Activated T-cell treated with anti-CD3 and anti-CD28 coated beads for 24 hours (primary cell): ENCODE measurements at regions not wholly inside any gene's neighbourhood (a gene's known extent, or its start where the extent isn't known, plus 50 kb on each side); places are given as distances from the start of the nearest gene placed in this dataset.
A peak's percentile ranks its signal among the peaks of the same experiment; 100 is the strongest.

Experiments
- DNase-seq: peaks from one replicate; pipeline ENCODE4 v3.0.0-alpha.2; 2020; ENCODE audit warnings: low read depth

DNA sequence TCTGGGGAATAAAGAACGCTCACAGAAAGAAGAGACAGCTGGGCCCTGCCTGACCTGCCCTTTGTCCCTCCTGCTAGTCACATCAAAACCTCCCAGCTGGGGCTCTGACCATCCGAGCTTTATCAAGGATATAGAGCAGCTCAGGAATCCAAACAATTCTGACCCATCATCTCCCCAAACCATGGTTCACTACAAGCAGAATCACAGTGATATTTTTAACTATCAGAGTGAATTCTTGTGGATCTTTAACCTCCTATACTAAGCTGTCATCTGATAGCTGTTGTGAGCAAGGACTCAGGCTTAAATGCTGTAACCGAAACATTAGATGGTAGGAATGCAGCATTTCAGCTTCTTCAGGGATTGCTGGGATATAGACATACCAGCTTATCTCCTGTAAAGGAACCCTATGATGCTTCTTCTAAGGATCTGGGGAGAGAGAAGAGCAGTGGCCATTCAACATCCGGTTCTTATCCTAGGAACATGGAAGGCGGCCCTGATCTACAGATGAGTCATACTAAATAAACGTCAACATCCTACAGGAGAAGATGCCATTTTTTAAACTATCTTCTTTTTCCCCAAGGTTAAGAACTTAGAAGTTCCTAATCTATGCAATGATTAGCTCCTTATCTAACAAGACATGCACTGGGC lies 84.7 kb upstream of the AKIP1 start:
- no peak for DNase-seq

DNA sequence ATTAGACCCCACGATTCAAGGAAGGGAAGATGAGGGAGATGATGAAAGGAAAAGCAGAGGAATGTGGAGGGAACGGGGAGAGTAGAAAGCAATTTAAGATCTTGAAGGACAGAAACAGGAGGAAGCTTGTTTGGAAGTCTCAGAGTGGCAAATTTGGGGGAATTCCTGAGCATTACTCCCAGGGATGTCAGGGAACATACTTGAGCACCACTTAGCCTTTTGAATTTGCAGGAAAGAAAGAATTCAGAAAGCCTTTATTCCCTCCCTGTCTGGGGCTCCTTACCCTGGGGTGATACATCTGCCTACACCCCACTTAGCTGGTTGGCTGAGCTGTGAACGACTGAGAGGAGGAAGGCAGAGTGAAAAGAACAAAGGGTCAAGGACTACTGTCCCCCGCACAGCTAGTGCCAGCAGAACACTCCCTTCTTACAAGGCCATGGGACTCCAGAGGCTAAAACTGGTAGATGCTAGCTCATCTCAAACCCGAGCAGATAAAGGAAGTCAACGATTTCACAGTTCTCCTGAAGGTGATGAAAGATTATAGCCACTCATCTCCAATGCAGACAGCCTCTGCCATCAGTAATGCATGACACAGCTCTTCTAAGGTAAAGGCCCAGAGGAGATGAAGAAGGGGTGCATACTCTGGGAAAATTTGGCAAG lies 84.0 kb upstream of the AKIP1 start:
- DNase-seq: no peak

DNA sequence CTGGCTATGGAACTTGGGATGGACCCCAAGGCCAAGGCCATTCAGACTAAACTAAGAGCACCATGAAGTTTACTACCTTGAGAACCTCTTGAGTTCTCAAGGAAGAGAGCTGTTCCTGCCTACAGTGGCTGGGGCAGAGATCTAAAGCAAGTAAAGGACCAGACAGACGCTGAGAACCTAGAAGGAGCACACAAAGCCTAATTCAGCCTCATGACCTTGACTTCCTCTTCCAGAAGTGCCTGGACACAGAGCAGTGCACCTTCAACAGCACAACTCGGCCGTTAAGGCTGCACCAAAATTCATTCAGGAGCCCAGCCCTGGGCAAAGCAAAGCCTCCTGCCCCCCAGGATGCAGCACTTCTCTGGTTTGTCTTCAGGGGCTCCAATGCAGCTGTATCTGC lies 82.9 kb upstream of the AKIP1 start:
- DNase-seq: no peak

- no peak for DNase-seq
Observed at GRCh38 chr11:8828580-8829361, 82.2 kb upstream of the AKIP1 start.

DNA sequence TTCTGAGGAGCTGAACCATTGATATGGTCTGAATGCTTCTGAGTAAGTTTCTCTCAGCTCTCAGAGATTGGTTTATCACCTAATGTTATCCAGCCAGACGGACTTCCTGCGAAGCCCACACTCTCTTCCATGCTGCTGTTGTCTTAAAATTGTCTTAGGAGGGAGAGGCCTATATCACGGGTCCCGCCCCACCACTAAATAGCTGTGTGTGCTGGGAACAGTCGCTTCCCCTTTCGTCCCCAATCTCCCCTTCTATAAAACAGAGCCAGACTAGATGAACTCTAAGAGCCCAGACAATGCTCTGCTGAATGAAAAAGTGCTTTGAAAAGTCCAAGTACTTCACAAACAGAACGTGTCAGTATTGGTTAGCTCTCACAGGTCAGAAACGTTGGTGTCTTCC lies 81.4 kb upstream of the AKIP1 start:
- no peak for DNase-seq

DNA sequence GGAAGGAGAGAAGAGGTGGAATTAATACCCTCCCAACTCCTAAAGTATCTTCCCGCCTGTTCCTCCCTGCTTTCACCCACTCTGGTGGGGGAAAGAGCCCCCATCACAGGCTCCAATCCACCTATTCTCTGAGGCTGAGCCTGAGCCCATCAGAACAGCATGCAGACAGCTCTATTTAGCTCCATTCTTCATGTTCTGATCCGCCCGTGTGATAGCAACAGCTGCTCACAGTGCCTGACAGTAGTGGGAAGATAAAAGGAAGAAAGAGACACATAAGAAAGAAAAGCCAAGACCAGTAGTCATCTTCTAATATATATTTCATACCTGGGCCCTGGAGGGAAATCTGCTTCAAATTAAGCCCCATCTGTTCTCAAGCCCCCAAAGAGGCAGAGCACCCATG lies 80.3 kb upstream of the AKIP1 start:
- no peak for DNase-seq

DNA sequence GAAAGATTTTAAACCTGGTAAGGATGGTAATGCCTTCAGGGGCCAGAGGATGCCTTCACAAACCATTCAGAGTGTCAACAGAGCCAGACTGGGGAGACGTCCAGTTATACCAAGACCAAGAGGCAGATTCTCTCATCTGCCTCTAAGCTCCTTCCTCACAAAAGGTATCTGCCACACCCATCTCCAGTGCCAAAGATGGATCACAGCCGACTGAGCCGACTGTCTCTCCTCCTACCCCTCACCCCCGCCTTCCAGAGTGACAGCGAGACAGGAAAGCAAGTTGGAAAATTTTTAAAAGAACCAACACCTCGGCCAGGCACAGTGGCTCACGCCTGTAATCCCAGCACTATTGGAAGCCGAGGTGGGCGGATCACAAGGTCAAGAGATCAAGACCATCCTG lies 79.1 kb upstream of the AKIP1 start:
- DNase-seq: no peak

GRCh38 chr11:8832571-8833260 lies 78.3 kb upstream of the AKIP1 start:
- DNase-seq: no peak

DNA sequence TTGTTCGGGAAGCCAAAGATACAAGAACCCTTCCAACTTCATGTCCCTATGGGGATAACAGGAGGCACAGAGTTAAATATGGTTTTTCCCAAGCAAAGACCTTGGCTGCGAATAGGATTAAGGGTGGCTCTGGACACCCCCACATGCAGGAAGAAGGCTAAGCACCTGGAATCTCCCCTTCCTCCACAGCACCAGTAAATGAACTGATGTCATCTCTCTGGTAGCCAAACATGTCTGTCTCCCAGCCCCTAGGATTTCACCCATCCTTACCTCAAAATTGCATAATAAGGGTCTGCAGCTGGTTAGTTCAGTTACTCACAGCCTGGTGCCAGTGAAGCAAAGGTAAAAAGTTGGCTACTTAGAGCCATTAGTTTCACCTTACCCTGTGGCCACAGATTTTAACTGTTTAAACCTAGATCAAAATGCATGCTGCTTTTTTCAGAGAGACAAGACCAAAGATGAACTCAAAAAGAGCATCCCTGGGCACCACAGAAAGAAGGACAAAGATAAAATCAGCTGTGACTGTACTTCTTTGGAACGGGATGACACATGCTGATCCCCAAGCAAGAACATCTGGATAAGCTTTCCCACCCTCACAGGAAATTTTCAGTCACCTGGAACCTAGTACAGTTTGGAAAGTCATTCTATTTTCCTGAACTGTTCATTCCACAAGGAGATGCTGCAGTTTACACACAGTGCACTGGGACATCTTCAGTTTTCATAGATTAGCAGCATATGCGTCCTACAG lies 77.2 kb upstream of the AKIP1 start:
- DNase-seq: no peak

DNA sequence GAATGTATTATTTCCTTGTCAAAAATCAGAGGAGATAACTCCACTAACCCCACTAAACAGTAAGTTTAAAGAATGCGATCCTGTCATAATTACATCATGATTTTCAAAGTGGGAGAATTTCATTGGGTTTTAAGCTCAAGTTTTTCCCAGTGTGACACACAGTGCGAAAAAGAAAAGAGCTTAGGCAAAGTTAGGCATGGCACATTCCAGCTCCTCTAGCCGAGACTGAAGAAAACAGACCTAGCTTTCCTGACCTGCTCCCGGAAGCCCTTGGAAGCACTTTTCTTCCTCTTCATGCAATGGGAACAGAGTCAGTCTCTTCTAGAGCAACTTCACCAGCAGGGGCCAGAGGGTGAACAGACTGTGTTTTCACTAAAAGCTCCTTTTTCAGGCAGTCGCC lies 76.6 kb upstream of the AKIP1 start:
- DNase-seq: no peak

GRCh38 chr11:8838248-8838647 lies 72.7 kb upstream of the AKIP1 start:
- DNase-seq: no peak

DNA sequence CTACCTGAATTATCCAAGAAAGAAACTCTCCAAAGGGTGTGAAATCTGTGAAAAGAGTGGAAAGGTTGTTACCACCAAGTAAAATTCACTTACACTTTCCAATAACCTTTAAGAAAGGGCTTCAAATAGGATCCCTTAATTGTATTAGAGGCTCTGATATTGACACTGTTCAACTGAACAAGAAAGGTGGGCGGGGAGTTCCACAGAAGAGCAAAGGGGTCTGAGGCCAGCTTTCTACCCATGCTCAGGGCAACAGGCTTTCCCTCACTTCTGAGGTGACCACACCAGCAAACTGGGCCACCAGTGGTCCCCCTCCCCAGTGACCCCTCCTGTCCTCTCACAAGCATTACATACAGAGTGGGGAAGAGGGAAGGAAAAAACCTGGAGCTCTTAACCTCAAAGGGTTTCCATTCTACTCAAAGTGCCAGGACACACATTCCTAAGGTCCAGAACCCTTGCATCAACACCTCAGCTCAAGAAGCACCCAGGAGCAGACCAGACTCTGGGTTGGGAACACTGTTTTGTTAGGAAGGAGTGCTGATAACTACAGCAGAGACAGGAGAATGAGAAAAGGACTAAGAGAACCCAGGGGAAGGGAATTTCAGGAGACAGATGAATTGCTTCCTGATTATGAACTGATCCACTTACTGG lies 71.6 kb upstream of the AKIP1 start:
- DNase-seq: no peak

- peak; percentile 11 for DNase-seq
Observed at GRCh38 chr11:8839957-8840945, 70.7 kb upstream of the AKIP1 start.

GRCh38 chr11:8841899-8842298 lies 69.1 kb upstream of the AKIP1 start:
- no peak for DNase-seq

DNA sequence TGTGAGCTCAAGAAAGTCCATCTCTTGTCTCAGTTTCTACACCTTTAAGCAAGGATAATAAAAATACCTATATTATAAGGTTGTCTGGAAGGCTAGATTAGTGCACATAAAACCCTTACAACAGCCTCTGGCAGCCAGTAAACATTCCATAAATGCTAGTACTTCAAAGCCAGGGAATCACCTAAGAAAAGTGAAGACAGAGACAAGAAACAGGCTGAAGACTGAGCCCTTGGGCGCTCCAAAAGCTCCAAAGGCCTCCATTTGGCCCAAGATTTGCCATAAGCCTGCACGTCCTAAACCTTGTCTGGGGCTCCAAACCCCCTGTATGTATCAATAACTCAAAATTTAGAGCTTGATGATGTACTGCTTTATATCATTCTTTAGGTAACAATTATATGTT lies 52.2 kb upstream of the AKIP1 start:
- DNase-seq: no peak
